ENCODE measurements at regions not wholly inside any gene's neighbourhood (a gene's known extent, or its start where the extent isn't known, plus 50 kb on each side); places are given as distances from the start of the nearest gene placed in this dataset.
"Not testable (repeated sequence)": the region's sequence is repeated elsewhere in the genome, so short reads cannot be mapped to it uniquely, and the experiment has no call there.

- H3K4me1 ChIP-seq (ENCODE audit: insufficient read depth, low read length): no peaks in the 10 kb centered on the region
- no peaks in the 10 kb centered on the region for H3K36me3 Mint-ChIP-seq
- no peak overlapping the region for H3K27ac ChIP-seq (ENCODE audit: low read depth, low read length)
- no peaks in the 10 kb centered on the region for H3K27me3 ChIP-seq (ENCODE audit: insufficient read depth, low read length, poor library complexity, severe bottlenecking)
- no peaks in the 10 kb centered on the region for H3K36me3 ChIP-seq (ENCODE audit: insufficient read depth, low read length)
- H3K27ac Mint-ChIP-seq: no peak overlapping the region
- no peak overlapping the region for H3K4me3 Mint-ChIP-seq
- no peak for DNase-seq
- peaks cover 4 to 21% of the 10 kb centered on the region in 2 donors for H3K27me3 Mint-ChIP-seq
- no peaks in the 10 kb centered on the region for H3K9me3 Mint-ChIP-seq
- CTCF ChIA-PET: no interaction called here
- POLR2A ChIA-PET: no interaction called here
- no peaks in the 10 kb centered on the region for H3K9me3 ChIP-seq (ENCODE audit: low read length)
- no peaks in the 10 kb centered on the region for H3K4me1 Mint-ChIP-seq
- H3K4me3 ChIP-seq (ENCODE audit: low read length): no peak overlapping the region
Measured at GRCh38 chr5:108548684-108549596, 167.0 kb upstream of the FBXL17 start.

GRCh38 chr5:108546939-108547338, 165.0 kb upstream of the FBXL17 start:
- Mint-ChIP-seq H3K4me3 (no peak overlapping the region), H3K36me3 (no peaks in the 10 kb centered on the region), H3K4me1 (no peaks in the 10 kb centered on the region), H3K27me3 (peaks cover 4 to 21% of the 10 kb centered on the region in 2 donors), H3K27ac (no peak overlapping the region), H3K9me3 (no peaks in the 10 kb centered on the region)
- ChIA-PET CTCF (no interaction called here), POLR2A (no interaction called here)
- no peaks in the 10 kb centered on the region for H3K36me3 ChIP-seq (ENCODE audit: insufficient read depth, low read length)
- DNase-seq: no peak
- no peaks in the 10 kb centered on the region for H3K4me1 ChIP-seq (ENCODE audit: insufficient read depth, low read length)
- no peak overlapping the region for H3K4me3 ChIP-seq (ENCODE audit: low read length)
- no peak overlapping the region for H3K27ac ChIP-seq (ENCODE audit: low read depth, low read length)
- no peaks in the 10 kb centered on the region for H3K9me3 ChIP-seq (ENCODE audit: low read length)
- no peaks in the 10 kb centered on the region for H3K27me3 ChIP-seq (ENCODE audit: insufficient read depth, low read length, poor library complexity, severe bottlenecking)

- Histone ChIP-seq H3K4me1 (ENCODE audit: insufficient read depth, low read length) (no peaks in the 10 kb centered on the region), H3K4me3 (ENCODE audit: low read length) (no peak overlapping the region), H3K9me3 (ENCODE audit: low read length) (no peaks in the 10 kb centered on the region), H3K27ac (ENCODE audit: low read depth, low read length) (no peak overlapping the region), H3K36me3 (ENCODE audit: insufficient read depth, low read length) (no peaks in the 10 kb centered on the region), H3K27me3 (ENCODE audit: insufficient read depth, low read length, poor library complexity, severe bottlenecking) (no peaks in the 10 kb centered on the region)
- Mint-ChIP-seq H3K4me1 (no peaks in the 10 kb centered on the region), H3K9me3 (no peaks in the 10 kb centered on the region), H3K27me3 (peaks cover 4 to 21% of the 10 kb centered on the region in 2 donors), H3K36me3 (no peaks in the 10 kb centered on the region), H3K27ac (no peak overlapping the region), H3K4me3 (no peak overlapping the region)
- ChIA-PET CTCF (no interaction called here), POLR2A (no interaction called here)
- DNase-seq: no peak
Measured at GRCh38 chr5:108545301-108545700, 163.4 kb upstream of the FBXL17 start.

GRCh38 chr5:108543486-108543885, 161.6 kb upstream of the FBXL17 start:
- H3K4me1 ChIP-seq (ENCODE audit: insufficient read depth, low read length): no peaks in the 10 kb centered on the region
- H3K36me3 ChIP-seq (ENCODE audit: insufficient read depth, low read length): no peaks in the 10 kb centered on the region
- H3K27ac Mint-ChIP-seq: no peak overlapping the region
- H3K36me3 Mint-ChIP-seq: no peaks in the 10 kb centered on the region
- no peak overlapping the region for H3K4me3 ChIP-seq (ENCODE audit: low read length)
- DNase-seq: no peak
- H3K27ac ChIP-seq (ENCODE audit: low read depth, low read length): no peak overlapping the region
- H3K27me3 Mint-ChIP-seq: peaks cover 2 to 24% of the 10 kb centered on the region in 2 donors
- CTCF ChIA-PET: no interaction called here
- H3K27me3 ChIP-seq (ENCODE audit: insufficient read depth, low read length, poor library complexity, severe bottlenecking): no peaks in the 10 kb centered on the region
- H3K9me3 Mint-ChIP-seq: no peaks in the 10 kb centered on the region
- no peaks in the 10 kb centered on the region for H3K9me3 ChIP-seq (ENCODE audit: low read length)
- H3K4me3 Mint-ChIP-seq: no peak overlapping the region
- H3K4me1 Mint-ChIP-seq: no peaks in the 10 kb centered on the region
- POLR2A ChIA-PET: no interaction called here

- H3K9me3 ChIP-seq (ENCODE audit: low read length): no peaks in the 10 kb centered on the region
- ChIA-PET CTCF (interaction anchor here (0.6 kb wide), 1 partner anchor 280 kb away, joined by 3 read pairs; no protein-coding TSS in a partner anchor), POLR2A (no interaction called here)
- no peak overlapping the region for H3K27ac ChIP-seq (ENCODE audit: low read depth, low read length)
- DNase-seq: no peak
- no peaks in the 10 kb centered on the region for H3K36me3 ChIP-seq (ENCODE audit: insufficient read depth, low read length)
- no peak overlapping the region for H3K4me3 ChIP-seq (ENCODE audit: low read length)
- no peaks in the 10 kb centered on the region for H3K4me1 ChIP-seq (ENCODE audit: insufficient read depth, low read length)
- no peaks in the 10 kb centered on the region for H3K27me3 ChIP-seq (ENCODE audit: insufficient read depth, low read length, poor library complexity, severe bottlenecking)
- H3K27me3 Mint-ChIP-seq: peaks cover 2 to 19% of the 10 kb centered on the region in 2 donors
- H3K9me3 Mint-ChIP-seq: no peaks in the 10 kb centered on the region
- no peak overlapping the region for H3K27ac Mint-ChIP-seq
- H3K4me3 Mint-ChIP-seq: no peak overlapping the region
- no peaks in the 10 kb centered on the region for H3K4me1 Mint-ChIP-seq
- H3K36me3 Mint-ChIP-seq: no peaks in the 10 kb centered on the region
Measured at GRCh38 chr5:108541836-108542235, 159.9 kb upstream of the FBXL17 start.

GRCh38 chr5:108536321-108536720, 154.4 kb upstream of the FBXL17 start:
- Histone ChIP-seq H3K4me1 (ENCODE audit: insufficient read depth, low read length) (no peaks in the 10 kb centered on the region), H3K27ac (ENCODE audit: low read depth, low read length) (no peak overlapping the region), H3K9me3 (ENCODE audit: low read length) (no peaks in the 10 kb centered on the region), H3K4me3 (ENCODE audit: low read length) (no peak overlapping the region), H3K36me3 (ENCODE audit: insufficient read depth, low read length) (no peaks in the 10 kb centered on the region), H3K27me3 (ENCODE audit: insufficient read depth, low read length, poor library complexity, severe bottlenecking) (no peaks in the 10 kb centered on the region)
- no peak for DNase-seq
- Mint-ChIP-seq H3K27me3 (peaks cover 6 to 18% of the 10 kb centered on the region in 2 donors), H3K27ac (no peak overlapping the region), H3K36me3 (no peaks in the 10 kb centered on the region), H3K4me1 (no peaks in the 10 kb centered on the region), H3K9me3 (no peaks in the 10 kb centered on the region), H3K4me3 (no peak overlapping the region)
- ChIA-PET CTCF (no interaction called here), POLR2A (no interaction called here)

GRCh38 chr5:108532129-108532445, 150.2 kb upstream of the FBXL17 start:
- H3K27me3 ChIP-seq (ENCODE audit: insufficient read depth, low read length, poor library complexity, severe bottlenecking); H3K9me3 Mint-ChIP-seq; H3K9me3 ChIP-seq (ENCODE audit: low read length); H3K27ac Mint-ChIP-seq; H3K36me3 Mint-ChIP-seq; H3K4me1 Mint-ChIP-seq; H3K4me3 ChIP-seq (ENCODE audit: low read length); DNase-seq; H3K4me1 ChIP-seq (ENCODE audit: insufficient read depth, low read length); H3K4me3 Mint-ChIP-seq; CTCF ChIA-PET; H3K36me3 ChIP-seq (ENCODE audit: insufficient read depth, low read length); POLR2A ChIA-PET; H3K27ac ChIP-seq (ENCODE audit: low read depth, low read length): not testable (repeated sequence)
- H3K27me3 Mint-ChIP-seq: peaks cover 8 to 29% of the 10 kb centered on the region in 2 donors

- Mint-ChIP-seq H3K4me3 (no peak overlapping the region), H3K9me3 (peaks cover 0 to 5% (median 3%) of the 10 kb centered on the region in 5 donors), H3K27ac (no peak overlapping the region), H3K27me3 (peaks cover 8 to 31% of the 10 kb centered on the region in 2 donors), H3K4me1 (no peaks in the 10 kb centered on the region), H3K36me3 (peaks cover 0 to 4% (median 0%) of the 10 kb centered on the region in 3 donors)
- H3K27ac ChIP-seq (ENCODE audit: low read depth, low read length): no peak overlapping the region
- no peaks in the 10 kb centered on the region for H3K27me3 ChIP-seq (ENCODE audit: insufficient read depth, low read length, poor library complexity, severe bottlenecking)
- no peak for DNase-seq
- ChIA-PET POLR2A (no interaction called here), CTCF (no interaction called here)
- H3K36me3 ChIP-seq (ENCODE audit: insufficient read depth, low read length): no peaks in the 10 kb centered on the region
- H3K4me3 ChIP-seq (ENCODE audit: low read length): no peak overlapping the region
- no peaks in the 10 kb centered on the region for H3K4me1 ChIP-seq (ENCODE audit: insufficient read depth, low read length)
- no peaks in the 10 kb centered on the region for H3K9me3 ChIP-seq (ENCODE audit: low read length)
Measured at GRCh38 chr5:108531367-108532128, 149.7 kb upstream of the FBXL17 start.

Data from CD8-positive, alpha-beta memory T cell (primary cell).